ENCODE measurements at regions not wholly inside any gene's neighbourhood (a gene's known extent, or its start where the extent isn't known, plus 50 kb on each side); places are given as distances from the start of the nearest gene placed in this dataset.
A peak's percentile ranks its signal among the peaks of the same experiment; 100 is the strongest.

DNA sequence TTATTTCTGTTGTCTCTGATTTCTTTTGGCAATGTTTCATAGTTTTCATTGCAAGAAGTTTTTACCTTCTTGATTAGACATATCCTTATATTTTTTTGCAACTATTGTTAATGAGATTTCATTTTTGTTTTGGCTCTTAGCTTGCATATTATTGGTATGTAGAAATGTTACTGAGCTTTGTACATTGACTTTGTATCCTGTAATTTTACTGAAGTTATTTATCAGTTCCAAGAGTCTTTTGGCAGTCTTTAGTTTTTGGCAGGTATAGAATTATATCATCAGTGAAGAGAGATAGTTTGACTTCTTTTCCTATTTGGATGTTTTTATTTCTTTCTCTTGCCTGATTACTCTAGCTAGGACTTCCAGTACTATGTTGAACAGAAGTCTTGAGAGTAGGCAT lies 375.7 kb downstream of the TDRD3 start:
- Histone ChIP-seq H3K4me1 (no peaks in the 10 kb centered on the region), H3K36me3 (no peaks in the 10 kb centered on the region), H3K4me3 (no peak overlapping the region), H3K27ac (no peak overlapping the region), H3K9me3 (no peaks in the 10 kb centered on the region), H3K27me3 (ENCODE audit: low read depth) (no peaks in the 10 kb centered on the region)
- no peak for TF ChIP-seq CTCF (IDR thresholded peaks at IDR 0.05)
- no peak for DNase-seq
- intact Hi-C loops (cut with DNase I), result no loop called here
- ATAC-seq, result no peak

DNA sequence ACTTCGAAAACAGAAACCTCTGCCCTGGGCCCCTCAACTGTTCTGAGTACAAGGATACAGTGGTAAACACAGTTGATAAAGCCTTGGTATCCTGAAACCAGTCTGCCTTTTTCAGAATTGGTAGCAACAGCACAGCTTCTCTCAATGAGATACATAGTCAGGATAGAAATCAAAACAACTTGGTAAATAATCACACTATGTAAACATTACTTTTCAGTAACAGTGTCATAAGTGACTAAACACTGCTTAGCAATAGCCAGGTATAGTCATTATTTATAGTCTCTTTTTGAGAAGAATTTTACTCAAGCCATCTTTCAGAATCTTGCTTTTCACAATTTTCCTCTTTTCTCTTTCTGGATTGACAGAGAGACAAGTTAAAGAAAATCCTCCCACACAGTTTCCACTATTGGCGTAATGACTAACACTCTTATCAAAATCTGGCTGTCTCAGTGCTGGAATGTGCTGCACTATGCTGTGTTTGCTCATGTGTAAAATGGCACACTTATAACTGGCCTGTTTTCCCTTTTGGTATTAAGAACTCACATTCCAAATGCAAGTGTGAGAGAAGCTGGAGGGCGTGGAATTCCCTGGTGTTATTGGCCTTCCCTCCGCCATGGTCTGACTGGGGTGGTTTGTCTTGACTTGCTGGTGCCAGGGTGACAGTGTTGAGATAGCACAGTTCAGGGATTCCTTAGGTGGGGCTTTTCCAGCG lies 368.8 kb downstream of the TDRD3 start:
- no peaks in the 10 kb centered on the region for H3K9me3 ChIP-seq
- ATAC-seq, result peak; percentile 90 to 97
- no peaks in the 10 kb centered on the region for H3K36me3 ChIP-seq
- H3K4me1 ChIP-seq, result no peaks in the 10 kb centered on the region
- no peaks in the 10 kb centered on the region for H3K27me3 ChIP-seq (ENCODE audit: low read depth)
- no peak overlapping the region for H3K27ac ChIP-seq
- H3K4me3 ChIP-seq, result no peak overlapping the region
- TF ChIP-seq CTCF (IDR thresholded peaks at IDR 0.05), result no peak
- DNase-seq, result no peak
- intact Hi-C loops (cut with DNase I), result no loop called here

GRCh38 chr13:60759499-60759898 lies 362.5 kb downstream of the TDRD3 start:
- Histone ChIP-seq H3K4me3 (no peak overlapping the region), H3K27ac (no peak overlapping the region), H3K4me1 (peaks cover 7% of the 10 kb centered on the region), H3K9me3 (no peaks in the 10 kb centered on the region), H3K36me3 (no peaks in the 10 kb centered on the region), H3K27me3 (ENCODE audit: low read depth) (no peaks in the 10 kb centered on the region)
- DNase-seq (no peak), ATAC-seq (peak; percentile 54 to 76)
- no peak for TF ChIP-seq CTCF (IDR thresholded peaks at IDR 0.05)
- intact Hi-C loops (cut with DNase I), result no loop called here

DNA sequence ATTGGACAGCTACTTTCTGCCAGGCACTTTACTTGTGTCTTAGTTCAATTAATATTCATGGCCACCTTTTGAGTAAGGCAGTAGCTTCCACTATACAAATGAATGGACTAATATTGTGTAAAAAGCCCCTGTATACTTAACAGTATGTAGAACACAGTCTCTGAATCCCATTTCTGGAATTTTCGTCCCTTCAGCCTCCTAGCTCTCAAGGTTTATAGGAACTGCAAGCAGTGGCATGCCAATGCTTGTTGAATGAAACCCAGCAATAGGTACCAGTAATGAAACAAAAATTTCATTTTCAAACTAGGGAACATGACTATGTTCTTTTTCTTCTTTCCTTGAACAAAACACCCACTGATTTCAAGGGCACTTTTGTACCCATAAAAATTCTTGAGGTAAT lies 361.6 kb downstream of the TDRD3 start:
- no peak for ATAC-seq
- Histone ChIP-seq H3K27me3 (ENCODE audit: low read depth) (no peaks in the 10 kb centered on the region), H3K27ac (no peak overlapping the region), H3K4me1 (peaks cover 7% of the 10 kb centered on the region), H3K36me3 (no peaks in the 10 kb centered on the region), H3K9me3 (no peaks in the 10 kb centered on the region), H3K4me3 (no peak overlapping the region)
- no peak for DNase-seq
- intact Hi-C loops (cut with DNase I), result no loop called here
- TF ChIP-seq CTCF (IDR thresholded peaks at IDR 0.05), result no peak

- H3K27me3 ChIP-seq (ENCODE audit: low read depth), result no peaks in the 10 kb centered on the region
- ATAC-seq, result no peak
- no peak overlapping the region for H3K27ac ChIP-seq
- H3K36me3 ChIP-seq, result no peaks in the 10 kb centered on the region
- peaks cover 7% of the 10 kb centered on the region for H3K4me1 ChIP-seq
- H3K9me3 ChIP-seq, result no peaks in the 10 kb centered on the region
- no peak for TF ChIP-seq CTCF (IDR thresholded peaks at IDR 0.05)
- no peak overlapping the region for H3K4me3 ChIP-seq
- no peak for DNase-seq
- intact Hi-C loops (cut with DNase I), result no loop called here
Observed at GRCh38 chr13:60757501-60758215, 360.6 kb downstream of the TDRD3 start.
